ENCODE measurements at regions not wholly inside any gene's neighbourhood (a gene's known extent, or its start where the extent isn't known, plus 50 kb on each side); places are given as distances from the start of the nearest gene placed in this dataset.

GRCh38 chr1:99180343-99180808 lies 83.9 kb upstream of the PLPPR4 start:
- FAIRE-seq: peak; percentile 72
- WGBS (ENCODE audit: insufficient coverage, low coverage, missing lambda C conversion rate): 0% methylated on average over 3 of the region's 3 CpGs
- H3K9me3 ChIP-seq (replicated peaks; ENCODE audit: control insufficient read depth, insufficient read depth, low read depth, low read length): no peaks in the 10 kb centered on the region
- no peaks in the 10 kb centered on the region for H3K79me2 ChIP-seq (ENCODE audit: control insufficient read depth, insufficient read depth, low read length)
- no peaks in the 10 kb centered on the region for H3K36me3 ChIP-seq (ENCODE audit: control insufficient read depth, insufficient read depth, low read length)
- BruUV-seq (replicated peaks): no TSS peak
- CTCF ChIA-PET (ENCODE audit: low intra/inter-chr PET ratio): interaction anchor here (1.2 to 1.4 kb wide), 5 partner anchors 301 to 557 kb away, joined by 3 to 11 read pairs (median 8); no protein-coding TSS in a partner anchor
- no peak overlapping the region for H3K27ac ChIP-seq (ENCODE audit: extremely low read depth, low read depth, low read length)
- H3K4me2 ChIP-seq (ENCODE audit: insufficient read depth, low read length): peak overlapping the region; percentile 24; the same call in 1 of the 2 replicates
- peak; percentile 99 for ATAC-seq
- no peaks in the 10 kb centered on the region for H3K27me3 ChIP-seq (ENCODE audit: control insufficient read depth in 2 of 2, insufficient read depth in 2 of 2, low read length in 2 of 2)
- peak overlapping the region; percentile 88 for H2AFZ ChIP-seq (ENCODE audit: low read depth, low read length)
- no peaks in the 10 kb centered on the region for H4K20me1 ChIP-seq (replicated peaks; ENCODE audit: control insufficient read depth, insufficient read depth, low read length)
- H3K9ac ChIP-seq (ENCODE audit: insufficient read depth in 1 of 2, low read depth in 2 of 2, low read length in 2 of 2): no peak overlapping the region
- POLR2A ChIA-PET: no interaction called here
- no peaks in the 10 kb centered on the region for H3K4me1 ChIP-seq (replicated peaks in 1 of 2; ENCODE audit: control insufficient read depth in 2 of 2, insufficient read depth in 2 of 2, low read length in 2 of 2)
- intact Hi-C loops (cut with micrococcal nuclease): loop anchor here (1.0 kb wide), 4 partner anchors 301 to 527 kb away; no protein-coding TSS in a partner anchor
- H3K4me3 ChIP-seq: no peak overlapping the region
- no peaks in the 10 kb centered on the region for H3K9me1 ChIP-seq (ENCODE audit: control insufficient read depth, insufficient read depth, low read length)
- peak; percentile 44 to 83 (median 50) for DNase-seq (ENCODE audit: extremely low read depth in 1 of 4, low spot score in 3 of 4)
- in situ Hi-C loops (cut with MboI): loop anchor here (10.0 kb wide), 1 partner anchor 524 kb away; no protein-coding TSS in a partner anchor
- peak; percentile 31 to 45; a peak in 1 of 4 replicates for TF ChIP-seq FOXK2 (conservative IDR thresholded peaks at IDR 0.05 in 1 of 2, IDR thresholded peaks at IDR 0.05 in 1 of 2; ENCODE audit: low read depth in 2 of 2)
- 0 out of 2 replicates have a peak, but pooled peaks have one; percentile 11 for TF ChIP-seq SMAD3 (CRISPR knock-in tag; conservative IDR thresholded peaks at IDR 0.05)
- TF ChIP-seq ZNF408 (CRISPR knock-in tag; IDR thresholded peaks at IDR 0.05; ENCODE audit: low read depth): no peak
- peak; percentile 15; the same call in 1 of the 2 replicates for TF ChIP-seq CEBPB (tag; IDR thresholded peaks at IDR 0.05)
- peak; percentile 22; the same call in 1 of the 2 replicates for TF ChIP-seq JUND (IDR thresholded peaks at IDR 0.05; ENCODE audit: borderline replicate concordance, low read depth, low read length)
- no peak for TF ChIP-seq JUND (tag; IDR thresholded peaks at IDR 0.05; ENCODE audit: borderline replicate concordance, low read depth, low read length)
- TF ChIP-seq KAT7 (CRISPR knock-in tag; IDR thresholded peaks at IDR 0.05; ENCODE audit: borderline replicate concordance): no peak
- TF ChIP-seq ZC3H11A (IDR thresholded peaks at IDR 0.05; ENCODE audit: low read depth, low read length): peak; percentile 96
- 0 out of 2 replicates have a peak, but pooled peaks have one; percentile 49 for TF ChIP-seq EHMT2 (IDR thresholded peaks at IDR 0.05)
- TF ChIP-seq, protein P1, sequence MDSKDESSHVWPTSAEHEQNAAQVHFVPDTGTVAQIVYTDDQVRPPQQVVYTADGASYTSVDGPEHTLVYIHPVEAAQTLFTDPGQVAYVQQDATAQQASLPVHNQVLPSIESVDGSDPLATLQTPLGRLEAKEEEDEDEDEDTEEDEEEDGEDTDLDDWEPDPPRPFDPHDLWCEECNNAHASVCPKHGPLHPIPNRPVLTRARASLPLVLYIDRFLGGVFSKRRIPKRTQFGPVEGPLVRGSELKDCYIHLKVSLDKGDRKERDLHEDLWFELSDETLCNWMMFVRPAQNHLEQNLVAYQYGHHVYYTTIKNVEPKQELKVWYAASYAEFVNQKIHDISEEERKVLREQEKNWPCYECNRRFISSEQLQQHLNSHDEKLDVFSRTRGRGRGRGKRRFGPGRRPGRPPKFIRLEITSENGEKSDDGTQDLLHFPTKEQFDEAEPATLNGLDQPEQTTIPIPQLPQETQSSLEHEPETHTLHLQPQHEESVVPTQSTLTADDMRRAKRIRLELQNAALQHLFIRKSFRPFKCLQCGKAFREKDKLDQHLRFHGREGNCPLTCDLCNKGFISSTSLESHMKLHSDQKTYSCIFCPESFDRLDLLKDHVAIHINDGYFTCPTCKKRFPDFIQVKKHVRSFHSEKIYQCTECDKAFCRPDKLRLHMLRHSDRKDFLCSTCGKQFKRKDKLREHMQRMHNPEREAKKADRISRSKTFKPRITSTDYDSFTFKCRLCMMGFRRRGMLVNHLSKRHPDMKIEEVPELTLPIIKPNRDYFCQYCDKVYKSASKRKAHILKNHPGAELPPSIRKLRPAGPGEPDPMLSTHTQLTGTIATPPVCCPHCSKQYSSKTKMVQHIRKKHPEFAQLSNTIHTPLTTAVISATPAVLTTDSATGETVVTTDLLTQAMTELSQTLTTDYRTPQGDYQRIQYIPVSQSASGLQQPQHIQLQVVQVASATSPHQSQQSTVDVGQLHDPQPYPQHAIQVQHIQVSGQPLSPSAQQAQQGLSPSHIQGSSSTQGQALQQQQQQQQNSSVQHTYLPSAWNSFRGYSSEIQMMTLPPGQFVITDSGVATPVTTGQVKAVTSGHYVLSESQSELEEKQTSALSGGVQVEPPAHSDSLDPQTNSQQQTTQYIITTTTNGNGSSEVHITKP (IDR thresholded peaks at IDR 0.05; ENCODE audit: partially characterized antibody): peak; percentile 88

Data from K562 (cell line).